Ovary (tissue), 3 donors: ENCODE measurements at regions not wholly inside any gene's neighbourhood (a gene's known extent, or its start where the extent isn't known, plus 50 kb on each side); places are given as distances from the start of the nearest gene placed in this dataset.

ENCODE experiments used
- CTCF ChIP-seq, 3 donors: fragments of 450-650 bp in 2 of 3; fragments of 200-600 bp in 1 of 3; IDR thresholded peaks; one replicate each; pipeline versions ENCODE4 v1.5.1 to v1.8.0; 2016 to 2022; ENCODE audit warnings: antibody characterized with exemption in 3 of 3, mild to moderate bottlenecking in 1 of 3
- EP300 ChIP-seq: sonication (generic); formaldehyde crosslinking; IDR thresholded peaks from one replicate; pipeline ENCODE4 v1.6.1; 2017; ENCODE audit warnings: antibody characterized with exemption
- POLR2A ChIP-seq: fragments of 450-650 bp; IDR thresholded peaks from one replicate; pipeline ENCODE4 v1.6.1; 2017; ENCODE audit warnings: antibody characterized with exemption, mild to moderate bottlenecking, moderate library complexity
- donor health status: DM: no; HTN: no; CAD: no.

GRCh38 chr2:609881-610280, 67.3 kb downstream of the TMEM18 start:
- TF ChIP-seq POLR2A (no peak), CTCF (IDR thresholded peaks at IDR 0.05) (no peak), EP300 (no peak)
